Posterior cingulate gyrus (tissue), 11 donors: ENCODE measurements at regions not wholly inside any gene's neighbourhood (a gene's known extent, or its start where the extent isn't known, plus 50 kb on each side); places are given as distances from the start of the nearest gene placed in this dataset.
"Not testable (repeated sequence)": the region's sequence is repeated elsewhere in the genome, so short reads cannot be mapped to it uniquely, and the experiment has no call there.

ENCODE experiments used
- DNase-seq, 10 donors: peaks; one replicate each; pipeline versions ENCODE4 v3.0.0 to v3.0.0-alpha.2; 2020 to 2021; ENCODE audit warnings: mixed read lengths in 3 of 10
- intact Hi-C: fragments of 100-400 bp; cut with DNase I; formaldehyde crosslinking; loops from one replicate; pipeline ENCODE4 v1.15.1; 2023

- DNase-seq, result no peak
- intact Hi-C loops, result no loop called here
These were observed 356.0 kb upstream of the KYNU start for GRCh38 chr2:142521492-142521891.

GRCh38 chr2:142515493-142515892, 362.0 kb upstream of the KYNU start:
- intact Hi-C loops, result no loop called here
- no peak for DNase-seq

GRCh38 chr2:142509401-142509800, 368.1 kb upstream of the KYNU start:
- intact Hi-C loops, result no loop called here
- no peak for DNase-seq

GRCh38 chr2:142504754-142505153, 372.7 kb upstream of the KYNU start:
- intact Hi-C loops, result no loop called here
- DNase-seq, result no peak

GRCh38 chr2:142502402-142502801, 371.6 kb upstream of the LRP1B start:
- no peak for DNase-seq
- intact Hi-C loops, result no loop called here

- intact Hi-C loops, result no loop called here
- DNase-seq, result no peak
These were observed 364.3 kb upstream of the LRP1B start for GRCh38 chr2:142495141-142495540.

GRCh38 chr2:142489631-142490030, 358.8 kb upstream of the LRP1B start:
- DNase-seq, intact Hi-C loops: not testable (repeated sequence)

GRCh38 chr2:142484111-142484510, 353.3 kb upstream of the LRP1B start:
- intact Hi-C loops, result no loop called here
- DNase-seq, result no peak

- DNase-seq, result no peak
- intact Hi-C loops, result no loop called here
These were observed 352.8 kb upstream of the LRP1B start for GRCh38 chr2:142483653-142484052.

GRCh38 chr2:142478206-142478605, 347.4 kb upstream of the LRP1B start:
- no peak for DNase-seq
- intact Hi-C loops, result no loop called here

GRCh38 chr2:142472382-142472781, 341.6 kb upstream of the LRP1B start:
- intact Hi-C loops, result no loop called here
- no peak for DNase-seq

- no peak for DNase-seq
- intact Hi-C loops, result no loop called here
These were observed 336.5 kb upstream of the LRP1B start for GRCh38 chr2:142467321-142467720.

GRCh38 chr2:142463047-142463446, 332.2 kb upstream of the LRP1B start:
- no peak for DNase-seq
- intact Hi-C loops, result no loop called here

- no peak for DNase-seq
- intact Hi-C loops, result no loop called here
These were observed 331.5 kb upstream of the LRP1B start for GRCh38 chr2:142462306-142462705.

- no peak for DNase-seq
- intact Hi-C loops, result no loop called here
These were observed 314.8 kb upstream of the LRP1B start for GRCh38 chr2:142445551-142446072.

GRCh38 chr2:142445023-142445422, 314.2 kb upstream of the LRP1B start:
- intact Hi-C loops, result no loop called here
- no peak for DNase-seq

- peak in 1 of 10 donors; percentile 63 for DNase-seq
- intact Hi-C loops, result no loop called here
These were observed 305.0 kb upstream of the LRP1B start for GRCh38 chr2:142435847-142436246.

- DNase-seq, result peak in 1 of 10 donors; percentile 44
- intact Hi-C loops, result no loop called here
These were observed 295.2 kb upstream of the LRP1B start for GRCh38 chr2:142426064-142426463.

- intact Hi-C loops, result no loop called here
- no peak for DNase-seq
These were observed 294.7 kb upstream of the LRP1B start for GRCh38 chr2:142425551-142425950.

- no peak for DNase-seq
- intact Hi-C loops, result no loop called here
These were observed 292.8 kb upstream of the LRP1B start for GRCh38 chr2:142423603-142424002.

GRCh38 chr2:142422769-142423168, 292.0 kb upstream of the LRP1B start:
- no peak for DNase-seq
- intact Hi-C loops, result no loop called here

- no peak for DNase-seq
- intact Hi-C loops, result no loop called here
These were observed 291.2 kb upstream of the LRP1B start for GRCh38 chr2:142422041-142422440.

GRCh38 chr2:142418699-142419098, 287.9 kb upstream of the LRP1B start:
- intact Hi-C loops, DNase-seq: not testable (repeated sequence)
